Upper lobe of left lung (tissue), 6 donors: ENCODE measurements at regions not wholly inside any gene's neighbourhood (a gene's known extent, or its start where the extent isn't known, plus 50 kb on each side); places are given as distances from the start of the nearest gene placed in this dataset.

Experiments
- ATAC-seq, 2 donors: fragments of 200-7000 bp; cut with Tn5 transposase; one replicate each; pipeline ENCODE4 v1.9.1; 2022; ENCODE audit warnings: mild to moderate bottlenecking in 2 of 2, moderate library complexity in 2 of 2; ENCODE audit not compliant: low FRiP score in 2 of 2
- DNase-seq, 2 donors: peaks; one replicate each; pipeline ENCODE4 v3.0.0-alpha.2; 2019 to 2020
- H3K27ac ChIP-seq, 4 donors: fragments of 200-600 bp; sonication (generic); one replicate each; pipeline ENCODE4 v1.5.1; 2016 to 2019
- H3K27me3 ChIP-seq, 4 donors: fragments of 200-600 bp; sonication (generic); one replicate each; pipeline ENCODE4 v1.5.1; 2017 to 2019
- H3K36me3 ChIP-seq, 4 donors: fragments of 200-600 bp; sonication (generic); one replicate each; pipeline ENCODE4 v1.5.1; 2016 to 2019
- H3K4me1 ChIP-seq, 4 donors: fragments of 200-600 bp; sonication (generic); one replicate each; pipeline ENCODE4 v1.5.1; 2018 to 2019
- H3K4me3 ChIP-seq, 4 donors: fragments of 200-600 bp; sonication (generic); one replicate each; pipeline ENCODE4 v1.5.1; 2017 to 2019; ENCODE audit warnings: mild to moderate bottlenecking in 2 of 4, moderate library complexity in 1 of 4
- H3K9me3 ChIP-seq, 4 donors: fragments of 200-600 bp; sonication (generic); one replicate each; pipeline ENCODE4 v1.5.1; 2018 to 2019
- CTCF ChIP-seq, 6 experiments: fragments of 450-650 bp in 4 of 6; fragments of 200-600 bp in 2 of 6; sonication (generic) in 2 of 6; IDR thresholded peaks; one replicate each; pipeline ENCODE4 v1.5.1; 2016 to 2019; ENCODE audit warnings: antibody characterized with exemption in 6 of 6
- EP300 ChIP-seq, 4 donors: sonication (generic); formaldehyde crosslinking; IDR thresholded peaks; one replicate each; pipeline ENCODE4 v1.5.1; 2017; ENCODE audit warnings: antibody characterized with exemption in 4 of 4, control low read depth in 2 of 4
- POLR2A ChIP-seq, 4 donors: fragments of 450-650 bp; IDR thresholded peaks; one replicate each; pipeline ENCODE4 v1.5.1; 2016 to 2017; ENCODE audit warnings: antibody characterized with exemption in 4 of 4, mild to moderate bottlenecking in 2 of 4
- POLR2AphosphoS5 ChIP-seq, 2 donors: sonication (generic); formaldehyde crosslinking; IDR thresholded peaks; one replicate each; pipeline ENCODE4 v1.5.1; 2017; ENCODE audit warnings: antibody characterized with exemption in 2 of 2
- WGBS, 2 donors: methylation state at CpG; one replicate each; pipeline ENCODE4 v1.1.5; 2017 to 2018; 5-methylcytosine and 5-hydroxymethylcytosine counted together
- donor health status: DM: no; HTN: no; CAD: no; lungs with moderate emphysema.
- donor health status: DM: no; HTN: yes; CAD: no; lungs with severe emphysema.

GRCh38 chr1:13935336-13935735 is 235.3 kb downstream of the PRDM2 start:
- Histone ChIP-seq H3K36me3 (no peaks in the 10 kb centered on the region), H3K4me3 (no peak overlapping the region), H3K9me3 (no peaks in the 10 kb centered on the region), H3K27me3 (no peaks in the 10 kb centered on the region), H3K27ac (no peak overlapping the region), H3K4me1 (no peaks in the 10 kb centered on the region)
- ATAC-seq (no peak), DNase-seq (no peak)
- 69 to 78% methylated on average over 5 of the region's 5 CpGs for WGBS, 2 donors
- TF ChIP-seq EP300 (IDR thresholded peaks at IDR 0.05) (no peak), CTCF (IDR thresholded peaks at IDR 0.05) (no peak), POLR2A (IDR thresholded peaks at IDR 0.05) (no peak), POLR2AphosphoS5 (IDR thresholded peaks at IDR 0.05) (no peak)

GRCh38 chr1:13941315-13941714 is 241.3 kb downstream of the PRDM2 start:
- DNase-seq (no peak), ATAC-seq (no peak)
- WGBS, 2 donors: 73 to 79% methylated on average over 1 of the region's 1 CpG
- Histone ChIP-seq H3K4me1 (no peaks in the 10 kb centered on the region), H3K4me3 (no peak overlapping the region), H3K36me3 (no peaks in the 10 kb centered on the region), H3K9me3 (no peaks in the 10 kb centered on the region), H3K27me3 (no peaks in the 10 kb centered on the region), H3K27ac (no peak overlapping the region)
- TF ChIP-seq POLR2A (IDR thresholded peaks at IDR 0.05) (no peak), CTCF (IDR thresholded peaks at IDR 0.05) (no peak), POLR2AphosphoS5 (IDR thresholded peaks at IDR 0.05) (no peak), EP300 (IDR thresholded peaks at IDR 0.05) (no peak)

GRCh38 chr1:13943055-13943454 is 243.1 kb downstream of the PRDM2 start:
- ATAC-seq (no peak), DNase-seq (no peak)
- Histone ChIP-seq H3K4me1 (no peaks in the 10 kb centered on the region), H3K27me3 (no peaks in the 10 kb centered on the region), H3K27ac (no peak overlapping the region), H3K9me3 (no peaks in the 10 kb centered on the region), H3K36me3 (no peaks in the 10 kb centered on the region), H3K4me3 (no peak overlapping the region)
- no peak for TF ChIP-seq POLR2A (IDR thresholded peaks at IDR 0.05)
- no peak for TF ChIP-seq CTCF (IDR thresholded peaks at IDR 0.05)
- no peak for TF ChIP-seq POLR2AphosphoS5 (IDR thresholded peaks at IDR 0.05)

- DNase-seq (no peak), ATAC-seq (no peak)
- no peaks in the 10 kb centered on the region for H3K27me3 ChIP-seq
- H3K4me3 ChIP-seq: no peak overlapping the region
- no peaks in the 10 kb centered on the region for H3K9me3 ChIP-seq
- H3K36me3 ChIP-seq: no peaks in the 10 kb centered on the region
- no peak for TF ChIP-seq POLR2AphosphoS5 (IDR thresholded peaks at IDR 0.05)
- no peak for TF ChIP-seq EP300 (IDR thresholded peaks at IDR 0.05)
- no peak for TF ChIP-seq CTCF (IDR thresholded peaks at IDR 0.05)
- no peak for TF ChIP-seq POLR2A (IDR thresholded peaks at IDR 0.05)
- whole genome bisulfite sequencing, 2 donors: 80 to 81% methylated on average over 2 of the region's 2 CpGs
- no peak overlapping the region for H3K27ac ChIP-seq
- H3K4me1 ChIP-seq: no peaks in the 10 kb centered on the region
These were observed 245.9 kb downstream of the PRDM2 start for GRCh38 chr1:13945856-13946255.

GRCh38 chr1:13947658-13948057 is 247.7 kb downstream of the PRDM2 start:
- ATAC-seq (no peak), DNase-seq (no peak)
- H3K9me3 ChIP-seq: no peaks in the 10 kb centered on the region
- H3K4me1 ChIP-seq: no peaks in the 10 kb centered on the region
- no peak overlapping the region for H3K27ac ChIP-seq
- no peaks in the 10 kb centered on the region for H3K36me3 ChIP-seq
- H3K4me3 ChIP-seq: no peak overlapping the region
- TF ChIP-seq POLR2AphosphoS5 (IDR thresholded peaks at IDR 0.05): no peak
- no peak for TF ChIP-seq CTCF (IDR thresholded peaks at IDR 0.05)
- no peak for TF ChIP-seq EP300 (IDR thresholded peaks at IDR 0.05)
- TF ChIP-seq POLR2A (IDR thresholded peaks at IDR 0.05): no peak
- H3K27me3 ChIP-seq: no peaks in the 10 kb centered on the region
- 87 to 91% methylated on average over 7 of the region's 7 CpGs for WGBS, 2 donors
